HG02970 (cell line): ENCODE measurements at regions not wholly inside any gene's neighbourhood (a gene's known extent, or its start where the extent isn't known, plus 50 kb on each side); places are given as distances from the start of the nearest gene placed in this dataset.
"Not testable (repeated sequence)": the region's sequence is repeated elsewhere in the genome, so short reads cannot be mapped to it uniquely, and the experiment has no call there.

Source experiments
- ATAC-seq: cut with Tn5 transposase; IDR thresholded peaks from one replicate; pipeline ENCODE4 v1.9.1; 2021; ENCODE audit warnings: mild to moderate bottlenecking, moderate library complexity, moderate number of reproducible peaks; ENCODE audit not compliant: unreplicated experiment, low FRiP score

DNA sequence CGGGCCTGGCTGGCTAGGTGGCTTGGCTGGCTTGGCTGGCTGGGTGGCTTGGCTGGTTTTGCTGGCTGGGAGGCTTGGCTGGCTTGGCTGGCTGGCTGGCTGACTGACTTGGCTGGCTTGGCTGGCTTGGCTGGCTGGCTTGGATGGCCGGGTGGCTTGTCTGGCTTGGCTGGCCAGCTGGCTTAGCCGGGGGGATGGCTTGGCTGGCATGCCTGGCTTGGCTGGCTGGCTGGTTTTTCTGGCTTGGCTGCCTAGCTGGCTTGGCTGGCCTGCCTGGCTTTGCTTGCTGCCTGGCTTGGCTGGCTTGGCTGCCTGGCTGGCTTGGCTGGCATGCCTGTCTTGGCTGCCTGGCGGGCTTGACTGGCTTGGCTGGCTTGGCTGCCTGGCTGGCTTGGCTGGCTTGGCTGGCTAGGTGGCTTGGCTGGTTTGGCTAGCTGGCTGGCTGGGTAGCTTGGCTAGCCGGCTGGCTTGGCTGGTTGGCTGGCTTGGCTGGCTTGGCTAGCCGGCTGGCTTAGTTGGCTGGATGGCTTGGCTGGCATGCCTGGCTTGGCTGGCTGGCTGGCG is 2829.6 kb downstream of the RPIA start:
- not testable (repeated sequence) for ATAC-seq

DNA sequence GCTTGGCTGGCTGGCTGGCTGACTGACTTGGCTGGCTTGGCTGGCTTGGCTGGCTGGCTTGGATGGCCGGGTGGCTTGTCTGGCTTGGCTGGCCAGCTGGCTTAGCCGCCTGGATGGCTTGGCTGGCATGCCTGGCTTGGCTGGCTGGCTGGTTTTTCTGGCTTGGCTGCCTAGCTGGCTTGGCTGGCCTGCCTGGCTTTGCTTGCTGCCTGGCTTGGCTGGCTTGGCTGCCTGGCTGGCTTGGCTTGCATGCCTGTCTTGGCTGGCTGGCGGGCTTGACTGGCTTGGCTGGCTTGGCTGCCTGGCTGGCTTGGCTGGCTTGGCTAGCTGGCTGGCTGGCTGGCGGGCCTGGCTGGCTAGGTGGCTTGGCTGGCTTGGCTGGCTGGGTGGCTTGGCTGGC is 2830.5 kb downstream of the RPIA start:
- not testable (repeated sequence) for ATAC-seq

DNA sequence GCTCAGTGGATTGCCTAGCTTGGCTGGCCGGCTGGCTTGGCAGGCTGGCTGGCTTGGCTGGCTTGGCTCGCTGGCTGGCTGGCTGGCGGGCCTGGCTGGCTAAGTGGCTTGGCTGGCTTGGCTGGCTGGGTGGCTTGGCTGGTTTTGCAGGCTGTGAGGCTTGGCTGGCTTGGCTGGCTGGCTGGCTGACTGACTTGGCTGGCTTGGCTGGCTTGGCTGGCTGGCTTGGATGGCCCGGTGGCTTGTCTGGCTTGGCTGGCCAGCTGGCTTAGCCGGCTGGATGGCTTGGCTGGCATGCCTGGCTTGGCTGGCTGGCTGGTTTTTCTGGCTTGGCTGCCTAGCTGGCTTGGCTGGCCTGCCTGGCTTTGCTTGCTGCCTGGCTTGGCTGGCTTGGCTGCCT is 2831.4 kb downstream of the RPIA start:
- not testable (repeated sequence) for ATAC-seq

GRCh38 chr2:91523751-91524150 is 2832.3 kb downstream of the RPIA start:
- ATAC-seq: not testable (repeated sequence)

DNA sequence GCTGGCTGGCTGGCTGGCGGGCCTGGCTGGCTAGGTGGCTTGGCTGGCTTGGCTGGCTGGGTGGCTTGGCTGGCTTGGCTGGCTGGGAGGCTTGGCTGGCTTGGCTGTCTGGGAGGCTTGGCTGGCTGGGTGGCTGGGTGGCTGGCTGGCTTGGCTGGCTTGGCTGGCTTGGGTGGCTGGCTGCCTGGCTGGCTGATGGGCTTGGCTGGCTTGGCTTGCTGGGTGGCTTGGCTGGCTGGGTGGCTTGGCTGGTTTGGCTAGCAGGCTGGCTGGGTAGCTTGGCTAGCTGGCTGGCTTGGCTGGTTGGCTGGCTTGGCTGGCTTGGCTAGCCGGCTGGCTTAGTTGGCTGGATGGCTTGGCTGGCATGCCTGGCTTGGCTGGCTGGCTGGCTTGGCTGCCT is 2834.1 kb downstream of the RPIA start:
- not testable (repeated sequence) for ATAC-seq

GRCh38 chr2:91526083-91526482 is 2834.6 kb downstream of the RPIA start:
- not testable (repeated sequence) for ATAC-seq

DNA sequence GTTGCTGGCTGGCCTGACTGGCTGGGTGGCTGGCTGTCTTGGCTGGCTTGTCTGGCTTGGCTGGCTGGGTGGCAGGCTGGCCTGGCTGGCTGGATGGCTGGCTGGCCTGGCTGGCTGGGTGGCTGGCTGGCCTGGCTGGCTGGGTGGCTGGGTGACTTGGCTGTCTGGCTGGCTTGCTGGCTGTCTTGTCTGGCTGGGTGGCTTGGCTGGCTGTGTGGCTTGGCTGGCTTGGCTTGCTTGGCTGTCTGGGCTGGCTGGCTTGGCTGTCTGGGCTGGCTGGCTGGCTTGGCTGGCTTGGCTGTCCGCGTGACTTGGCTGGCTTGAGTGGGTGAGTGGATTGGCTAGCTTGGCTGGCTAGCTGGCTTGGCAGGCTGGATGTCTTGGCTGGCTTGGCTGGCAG is 2835.6 kb downstream of the RPIA start:
- ATAC-seq: not testable (repeated sequence)

GRCh38 chr2:91527491-91528031 is 2836.1 kb downstream of the RPIA start:
- not testable (repeated sequence) for ATAC-seq

- ATAC-seq: not testable (repeated sequence)
Measured at GRCh38 chr2:91528361-91528760, 2836.9 kb downstream of the RPIA start.

DNA sequence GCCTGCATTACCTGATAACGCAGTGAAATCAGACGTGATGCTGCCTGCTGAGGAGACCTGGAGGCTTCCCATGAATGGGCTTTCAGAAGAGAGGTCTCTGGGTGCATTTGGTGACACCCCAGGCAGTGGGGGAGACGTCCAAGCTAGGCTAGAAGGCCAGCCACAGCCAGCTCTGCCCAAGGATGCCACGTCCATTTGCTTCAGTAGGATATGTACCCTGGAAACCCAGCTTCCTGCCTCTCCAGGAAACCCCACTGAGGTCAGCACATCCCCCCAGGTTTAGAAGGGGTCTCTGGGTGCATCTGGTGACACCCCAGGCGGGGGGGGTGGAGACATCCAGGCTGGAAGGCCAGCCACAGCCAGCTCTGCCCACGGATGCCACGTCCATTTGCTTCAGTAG is 2844.6 kb downstream of the RPIA start:
- not testable (repeated sequence) for ATAC-seq

GRCh38 chr2:91536549-91537263 is 2845.2 kb downstream of the RPIA start:
- ATAC-seq: not testable (repeated sequence)

- ATAC-seq: not testable (repeated sequence)
Measured at GRCh38 chr2:91549316-91549715, 2857.8 kb downstream of the RPIA start.

GRCh38 chr2:91558234-91558633 is 2866.8 kb downstream of the RPIA start:
- not testable (repeated sequence) for ATAC-seq

- not testable (repeated sequence) for ATAC-seq
Measured at GRCh38 chr2:91559269-91559668, 2867.8 kb downstream of the RPIA start.

GRCh38 chr2:91559886-91560614 is 2868.6 kb downstream of the RPIA start:
- ATAC-seq: not testable (repeated sequence)

- ATAC-seq: not testable (repeated sequence)
Measured at GRCh38 chr2:91562184-91562583, 2870.7 kb downstream of the RPIA start.

DNA sequence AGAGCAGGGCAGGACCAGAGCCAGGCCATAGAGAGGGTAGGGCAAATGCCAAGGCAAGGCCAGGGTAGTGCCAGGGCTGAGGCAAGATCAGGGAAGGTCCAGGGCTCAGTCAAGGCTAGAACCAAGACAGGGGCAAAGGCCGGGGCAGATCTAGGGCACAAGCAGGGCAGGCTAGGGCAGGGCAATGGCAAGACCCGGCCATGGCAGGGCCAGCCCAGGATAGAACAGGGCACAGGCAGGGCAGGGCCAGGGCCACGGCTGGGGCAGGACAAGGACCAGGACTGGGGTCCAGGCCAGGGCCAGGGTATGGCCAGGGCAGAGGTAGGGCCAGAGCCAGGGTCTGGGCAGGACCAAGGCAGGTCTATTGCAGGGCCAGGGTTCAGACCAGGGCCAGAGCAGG is 2873.2 kb downstream of the RPIA start:
- not testable (repeated sequence) for ATAC-seq

GRCh38 chr2:91565689-91566430 is 2874.4 kb downstream of the RPIA start:
- not testable (repeated sequence) for ATAC-seq

- ATAC-seq: not testable (repeated sequence)
Measured at GRCh38 chr2:91566611-91567010, 2875.1 kb downstream of the RPIA start.

DNA sequence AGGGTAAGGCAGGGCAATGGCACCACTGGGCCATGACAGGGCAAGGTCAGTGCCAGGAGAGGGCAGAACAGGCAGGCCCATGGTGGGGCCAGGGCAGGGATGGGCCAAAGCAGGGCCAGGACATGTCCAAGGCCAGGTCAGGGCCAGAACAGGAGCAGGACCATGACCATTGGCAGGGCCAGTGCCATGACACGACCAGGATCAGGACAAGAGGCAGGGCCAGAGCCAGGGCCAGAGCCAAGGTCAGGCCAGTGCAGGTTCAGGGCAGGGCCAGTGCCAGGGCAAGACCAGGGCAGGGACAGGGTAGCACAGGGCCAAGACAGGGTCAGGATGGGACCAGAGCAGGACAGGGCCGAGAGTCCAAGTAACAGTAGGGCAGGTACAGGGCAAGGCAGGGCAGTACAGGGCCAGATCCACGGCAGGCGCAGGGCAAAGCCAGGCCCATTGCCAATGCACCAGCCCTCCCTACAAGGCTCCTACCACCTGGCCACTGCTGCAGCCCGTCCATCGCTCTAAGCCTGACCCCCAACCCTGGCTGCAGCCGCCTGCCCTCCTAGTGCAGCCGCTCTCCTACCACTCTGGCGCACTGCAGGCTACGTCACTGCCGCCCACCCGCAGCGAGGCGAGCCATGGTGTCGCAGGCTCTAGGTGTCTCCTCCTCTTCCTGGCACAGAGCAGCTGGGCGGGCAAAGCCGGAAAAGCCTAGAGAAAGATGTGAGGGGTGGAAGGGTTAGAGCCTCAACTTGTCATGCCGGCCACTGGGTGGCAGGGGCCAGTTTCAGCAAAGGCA is 2876.3 kb downstream of the RPIA start:
- ATAC-seq: not testable (repeated sequence)
